Left hindlimb (tissue), 1 donor: ENCODE measurements at regions not wholly inside any gene's neighbourhood (a gene's known extent, or its start where the extent isn't known, plus 50 kb on each side); places are given as distances from the start of the nearest gene placed in this dataset.
"Not testable (repeated sequence)": the region's sequence is repeated elsewhere in the genome, so short reads cannot be mapped to it uniquely, and the experiment has no call there.

Experiments used
- DNase-seq: peaks from one replicate; pipeline ENCODE4 v3.0.0-alpha.2; 2018

DNA sequence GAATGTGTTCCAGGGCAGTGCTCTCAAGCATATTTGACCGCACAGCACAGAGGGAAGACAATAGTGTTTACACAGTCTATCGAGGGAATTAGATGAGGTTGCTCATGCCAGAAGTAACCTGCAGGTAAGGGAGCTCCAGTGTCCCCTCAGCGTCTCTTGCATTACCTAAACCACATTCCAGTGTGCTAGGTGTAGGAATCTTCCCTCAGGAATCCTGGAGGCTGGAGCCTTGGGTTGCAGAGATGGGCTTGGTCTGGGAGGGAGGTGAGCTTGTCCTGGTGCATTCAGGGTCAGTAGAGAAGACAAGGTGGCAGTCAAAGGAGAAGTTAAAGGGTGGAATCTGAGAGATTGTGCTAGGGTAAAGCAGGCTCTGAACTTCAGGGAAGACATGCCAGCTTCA is 56.3 kb downstream of the SOX14 start:
- DNase-seq: no peak

DNA sequence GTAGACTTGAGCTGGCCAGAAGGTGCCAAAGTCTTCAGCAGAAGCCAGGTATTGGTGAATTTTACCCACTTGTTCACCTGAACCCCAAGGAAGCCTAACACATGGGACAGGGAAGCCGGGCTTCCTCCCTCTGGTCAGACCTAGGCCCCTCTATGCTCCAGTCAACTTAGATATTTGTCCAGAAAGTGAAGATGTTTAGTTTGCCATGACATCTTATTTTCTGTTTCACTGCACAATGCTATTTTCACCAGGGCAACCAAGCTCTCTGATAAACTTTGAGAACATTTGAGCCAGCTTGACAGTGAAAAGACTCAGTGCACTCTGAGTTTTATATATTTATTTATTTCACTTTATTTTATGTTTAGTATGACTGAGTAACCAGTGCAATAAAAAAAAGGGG is 71.0 kb downstream of the SOX14 start:
- no peak for DNase-seq

DNA sequence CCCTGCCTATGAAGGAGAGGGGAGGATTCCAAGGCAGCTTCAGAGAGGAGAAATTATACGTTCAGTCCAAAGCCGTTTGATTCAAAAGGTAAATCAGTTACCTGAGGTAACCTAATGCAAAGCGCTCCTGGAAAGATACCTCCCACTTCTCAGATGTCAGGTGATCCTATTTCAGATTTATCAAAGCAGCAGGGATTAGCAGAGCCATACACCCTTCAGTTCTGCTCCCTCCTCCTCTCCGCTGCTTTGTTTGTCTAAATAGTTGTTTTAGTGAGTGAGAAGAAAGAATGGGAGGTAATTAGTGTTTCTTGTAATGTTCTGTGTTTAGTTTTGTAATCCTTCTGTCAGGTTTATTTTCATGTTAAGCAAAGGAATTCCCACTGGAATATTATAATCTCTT is 81.1 kb downstream of the SOX14 start:
- no peak for DNase-seq

DNA sequence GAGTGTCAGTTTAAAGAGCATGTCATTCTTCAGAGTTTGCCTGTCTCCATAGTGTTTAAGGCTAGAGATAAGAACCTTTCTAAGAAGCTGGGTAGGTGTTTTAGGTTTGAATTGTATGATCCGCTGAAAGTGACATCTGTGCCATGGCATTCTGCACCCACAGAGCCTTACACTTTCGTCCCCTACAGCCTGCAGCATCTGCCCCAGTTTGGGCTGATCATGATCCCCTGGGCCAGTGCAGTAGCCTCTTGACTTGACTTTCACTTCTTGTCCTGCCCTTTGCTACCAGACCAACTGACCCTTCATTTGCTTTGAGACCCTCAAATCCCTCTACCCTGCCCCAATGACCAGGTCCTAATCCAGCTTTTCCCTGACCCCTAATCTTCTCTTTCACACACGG is 81.6 kb downstream of the SOX14 start:
- no peak for DNase-seq

DNA sequence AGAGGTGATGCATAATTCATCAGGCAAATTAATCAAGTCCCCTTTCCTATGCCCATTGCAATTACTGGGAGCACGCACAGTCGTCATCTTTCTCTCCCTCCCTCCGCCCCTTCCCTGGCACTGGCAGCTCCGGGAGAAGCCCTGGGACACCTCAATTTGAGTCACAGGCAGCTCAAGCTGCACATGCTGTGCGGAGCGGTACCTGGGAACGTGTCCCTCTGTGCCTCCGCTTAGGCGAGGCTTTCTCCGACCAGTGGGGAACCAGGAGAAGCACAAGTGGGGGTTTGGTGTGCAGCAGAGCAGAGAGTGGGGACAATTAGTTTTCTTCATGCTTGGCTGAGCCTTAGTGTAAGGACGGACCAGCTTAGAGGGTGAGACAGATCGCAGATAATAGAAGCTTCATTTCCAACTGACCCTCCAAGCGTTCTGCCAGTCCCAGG is 88.3 kb downstream of the SOX14 start:
- no peak for DNase-seq

DNA sequence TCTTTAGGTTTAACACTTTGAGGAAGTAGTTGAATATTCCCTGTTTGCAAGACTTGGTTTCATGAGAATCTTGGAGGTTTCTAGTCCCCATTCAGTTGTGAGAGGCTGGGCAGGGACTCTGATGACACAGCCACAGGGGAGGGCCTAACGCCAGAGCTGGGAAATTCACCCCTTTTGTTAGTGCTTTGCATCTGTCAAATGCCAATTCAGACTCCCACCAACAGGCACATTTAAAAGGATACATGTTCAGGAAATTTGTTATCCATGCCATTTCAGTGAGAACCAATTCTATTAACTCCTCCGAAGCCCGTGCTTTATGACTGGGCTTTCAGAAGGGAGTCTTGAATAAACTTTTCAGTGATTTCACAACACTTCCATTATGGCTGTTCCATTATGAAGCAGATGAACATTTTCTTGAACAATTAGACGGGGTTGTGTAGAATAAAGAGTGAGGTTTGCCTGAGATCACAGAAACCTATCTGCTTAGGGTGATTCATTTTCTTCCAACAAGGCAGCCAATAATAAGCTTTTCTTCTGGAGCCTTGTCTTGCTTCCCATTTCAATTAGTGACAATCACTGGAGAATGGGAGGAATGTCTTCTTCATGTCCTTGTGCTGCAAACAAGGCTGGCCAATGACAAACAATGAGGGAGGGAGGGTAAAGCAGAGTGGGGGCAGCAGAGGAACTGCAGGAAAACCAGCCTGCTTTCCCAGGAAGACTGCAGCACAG is 90.6 kb downstream of the SOX14 start:
- no peak for DNase-seq

DNA sequence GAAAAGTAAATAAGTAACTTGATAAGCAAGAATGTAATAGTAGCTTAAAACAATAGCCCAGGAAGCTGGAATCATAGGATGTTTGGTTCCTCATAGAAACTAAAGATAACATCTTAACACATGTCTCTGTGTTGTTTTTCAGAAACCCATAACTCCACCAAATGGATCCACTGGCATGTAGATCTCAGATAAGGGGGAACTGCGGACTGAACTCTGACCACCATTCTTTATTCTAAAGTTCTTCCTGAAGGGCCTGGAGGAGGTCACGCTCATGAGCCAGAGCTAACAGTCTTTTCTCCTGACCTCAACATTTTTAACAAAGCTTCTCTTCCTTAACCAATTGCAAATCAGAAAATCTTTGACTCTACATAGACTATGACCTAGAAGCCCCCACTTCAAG is 101.9 kb downstream of the SOX14 start:
- no peak for DNase-seq

DNA sequence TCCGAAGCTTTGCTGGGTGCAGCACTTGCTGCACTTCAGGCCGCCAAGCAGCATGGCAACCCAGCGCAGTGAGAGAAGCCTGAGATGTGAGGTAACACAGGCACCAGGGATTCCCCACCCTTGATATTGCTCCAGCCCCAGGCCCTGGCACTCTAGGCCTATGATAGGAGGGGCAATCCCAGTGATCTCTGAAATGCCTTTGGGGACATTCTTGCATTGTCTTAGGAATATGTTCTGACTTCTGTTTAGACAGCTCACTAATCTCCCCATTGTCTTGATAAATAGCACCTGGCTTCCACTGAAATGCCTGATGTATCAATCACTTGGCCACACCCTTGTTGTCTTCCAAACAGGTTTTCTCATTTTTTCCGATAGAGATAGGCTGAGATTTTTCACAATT is 102.8 kb downstream of the SOX14 start:
- no peak for DNase-seq

DNA sequence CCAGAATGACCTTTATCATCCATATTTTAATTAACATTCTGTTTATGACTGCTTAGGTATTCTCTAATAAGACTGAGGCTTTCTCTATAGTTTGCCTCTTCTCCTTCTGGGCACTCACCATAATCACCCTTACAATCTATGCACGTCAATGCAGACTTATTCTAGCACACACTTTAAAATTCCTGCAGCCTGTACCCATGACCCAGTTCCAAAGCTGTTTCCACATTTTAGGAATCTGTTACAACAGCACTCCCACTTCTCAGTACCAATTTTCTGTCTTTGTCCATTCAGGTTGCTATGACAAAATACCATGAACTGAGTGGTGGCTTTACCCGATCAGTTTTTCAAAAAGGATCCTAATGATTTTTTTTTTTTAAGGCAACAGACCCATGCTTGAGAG is 103.5 kb downstream of the SOX14 start:
- no peak for DNase-seq

DNA sequence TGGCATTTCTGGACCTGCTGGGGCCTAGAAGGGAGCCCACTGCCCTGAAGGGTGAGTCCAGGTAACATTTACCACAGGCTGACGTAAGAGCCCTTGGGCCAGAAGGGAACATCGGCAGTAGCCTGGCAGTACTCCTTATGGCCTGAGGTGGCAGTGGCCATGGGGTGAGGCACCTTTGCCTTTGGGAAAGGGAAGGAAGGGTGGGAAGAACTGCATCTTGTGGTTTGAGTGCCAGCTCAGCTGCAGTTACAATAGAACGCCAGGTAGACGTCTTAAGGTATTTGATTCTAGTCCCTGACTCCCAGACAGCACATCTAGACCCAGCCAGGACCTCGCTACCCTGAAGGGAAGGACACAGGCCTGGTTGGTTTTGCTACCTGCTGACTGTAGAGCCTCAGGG is 104.9 kb downstream of the SOX14 start:
- DNase-seq: no peak

DNA sequence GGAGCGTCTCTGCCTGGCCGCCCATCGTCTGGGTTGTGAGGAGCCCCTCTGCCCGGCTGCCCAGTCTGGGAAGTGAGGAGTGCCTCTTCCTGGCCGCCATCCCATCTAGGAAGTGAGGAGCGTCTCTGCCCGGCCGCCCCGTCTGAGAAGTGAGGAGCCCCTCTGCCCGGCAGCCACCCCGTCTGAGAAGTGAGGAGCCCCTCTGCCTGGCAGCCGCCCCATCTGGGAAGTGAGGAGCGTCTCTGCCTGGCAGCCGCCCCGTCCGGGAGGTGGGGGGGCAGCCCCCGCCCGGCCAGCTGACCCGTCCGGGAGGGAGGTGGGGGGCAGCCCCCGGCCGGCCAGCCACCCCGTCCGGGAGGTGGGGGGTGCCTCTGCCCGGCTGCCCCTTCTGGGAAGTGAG is 108.5 kb downstream of the SOX14 start:
- DNase-seq: not testable (repeated sequence)

DNA sequence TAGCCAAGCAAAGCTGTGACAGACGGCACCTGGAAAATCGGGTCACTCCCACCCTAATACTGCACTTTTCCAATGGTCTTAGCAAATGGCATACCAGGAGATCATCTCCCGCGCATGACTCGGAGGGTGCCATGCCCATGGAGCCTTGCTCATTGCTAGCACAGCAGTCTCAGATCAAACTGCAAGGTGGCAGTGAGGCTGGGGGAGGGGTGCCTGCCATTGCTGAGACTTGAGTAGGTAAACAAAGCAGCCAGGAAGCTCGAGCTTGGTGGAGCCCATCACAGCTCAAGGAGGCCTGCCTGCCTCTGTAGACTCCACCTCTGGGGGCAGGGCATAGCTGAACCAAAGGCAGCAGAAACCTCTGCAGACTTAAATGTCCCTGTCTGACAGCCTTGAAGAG is 113.1 kb upstream of the CLDN18 start:
- DNase-seq: not testable (repeated sequence)

DNA sequence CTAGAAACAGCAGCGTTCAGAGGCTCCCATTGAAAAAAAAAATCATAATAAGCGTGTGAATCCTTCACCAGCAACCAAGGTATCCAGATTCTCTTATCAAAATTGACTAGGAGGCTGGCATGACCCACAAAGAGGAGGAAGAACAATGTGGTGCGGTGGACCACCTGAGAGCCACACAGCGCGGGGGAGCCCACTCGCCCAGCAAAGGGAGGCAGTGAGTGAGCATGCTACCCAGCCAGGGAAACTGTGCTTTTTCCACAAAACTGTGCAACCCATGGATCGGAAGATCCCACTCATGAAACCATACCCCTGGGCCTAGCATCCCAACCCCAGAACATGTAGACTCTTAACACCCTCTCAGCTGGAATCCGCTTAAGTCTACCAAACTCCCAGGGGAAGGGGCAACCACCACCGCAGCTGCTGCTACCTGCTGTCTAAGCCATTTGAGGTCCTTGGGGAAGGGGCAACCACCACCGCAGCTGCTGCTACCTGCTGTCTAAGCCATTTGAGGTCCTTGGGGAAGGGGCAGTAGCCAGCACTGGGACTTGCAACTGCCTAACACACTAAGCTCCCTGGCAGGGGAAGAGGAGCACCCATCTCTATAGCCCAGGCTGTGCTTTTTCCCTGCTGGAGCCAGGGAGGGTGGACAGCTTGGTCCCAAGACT is 102.8 kb upstream of the CLDN18 start:
- no peak for DNase-seq

DNA sequence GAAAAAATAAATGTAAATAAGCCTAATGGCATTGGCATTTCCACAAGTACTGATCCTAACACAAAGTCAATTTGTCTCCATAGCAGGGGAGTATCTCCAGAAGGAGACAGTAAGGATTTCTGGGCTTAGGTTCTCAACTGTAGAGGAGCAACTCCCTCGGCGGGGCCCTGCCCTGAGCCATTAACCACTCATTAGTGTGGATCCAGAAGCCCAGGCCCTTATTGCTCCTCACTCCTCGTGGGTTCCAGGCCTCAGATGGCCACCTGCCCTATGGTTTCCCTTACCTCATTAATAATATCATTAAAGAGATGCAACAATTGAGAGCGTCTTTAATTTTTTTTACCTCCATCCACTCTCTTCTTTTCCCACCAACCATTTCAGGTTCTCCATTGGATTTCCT is 85.3 kb upstream of the CLDN18 start:
- DNase-seq: no peak

DNA sequence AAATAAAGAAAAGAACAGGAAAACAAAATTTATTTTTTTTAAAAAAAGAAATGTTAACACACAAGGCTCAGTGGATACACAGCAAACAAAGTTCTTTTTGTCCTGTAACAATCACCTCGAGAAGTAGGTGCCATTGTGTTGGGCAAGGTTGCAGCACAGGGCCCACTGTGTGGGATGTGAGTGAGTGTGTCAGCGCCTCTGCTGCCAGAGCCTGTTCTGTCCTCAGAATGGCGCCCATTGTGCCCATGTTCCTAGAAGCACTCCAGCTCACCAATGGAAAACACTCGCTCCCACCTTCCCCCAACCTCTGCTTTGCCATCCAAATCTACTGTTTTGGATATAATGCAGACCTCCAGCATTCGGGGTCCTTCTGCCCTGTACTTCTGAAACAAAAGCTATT is 84.9 kb upstream of the CLDN18 start:
- DNase-seq: no peak

DNA sequence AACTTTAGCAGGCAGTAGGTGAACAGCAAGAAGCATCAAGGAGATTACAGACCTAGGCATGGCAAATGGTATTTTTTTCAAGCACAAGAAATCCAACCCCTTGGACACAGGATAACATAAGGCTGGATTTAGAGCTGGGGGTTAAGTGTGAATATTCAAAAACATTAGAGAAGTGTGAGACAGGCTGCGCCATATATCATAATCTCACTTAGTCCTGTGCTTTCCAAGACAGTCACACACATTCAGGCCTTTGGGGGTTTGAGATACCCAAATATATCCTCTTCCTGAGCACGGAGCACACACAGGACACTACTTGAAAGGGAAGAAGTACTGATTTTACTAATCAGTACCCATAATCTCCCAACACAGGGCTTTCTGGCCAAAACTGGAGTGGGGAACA is 83.0 kb upstream of the CLDN18 start:
- no peak for DNase-seq

DNA sequence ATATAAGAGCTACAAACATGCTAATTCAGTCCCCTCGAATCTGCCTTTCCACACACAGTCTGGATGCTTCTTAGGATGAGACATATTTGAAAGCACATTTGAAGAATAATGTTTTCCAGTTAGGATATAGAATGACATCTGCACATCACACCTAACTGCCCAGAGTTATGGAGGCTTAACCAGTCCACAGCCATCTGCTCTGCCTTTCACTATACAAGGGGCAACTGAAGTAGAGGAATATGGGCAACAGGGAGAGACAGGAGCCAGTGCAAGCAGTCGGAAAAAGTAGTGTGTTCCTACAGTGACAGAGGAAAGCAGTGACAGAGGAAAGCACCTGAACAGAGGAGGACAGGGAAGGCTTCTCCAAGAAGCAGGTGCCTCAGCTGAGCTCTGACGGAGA is 79.0 kb upstream of the CLDN18 start:
- DNase-seq: no peak

DNA sequence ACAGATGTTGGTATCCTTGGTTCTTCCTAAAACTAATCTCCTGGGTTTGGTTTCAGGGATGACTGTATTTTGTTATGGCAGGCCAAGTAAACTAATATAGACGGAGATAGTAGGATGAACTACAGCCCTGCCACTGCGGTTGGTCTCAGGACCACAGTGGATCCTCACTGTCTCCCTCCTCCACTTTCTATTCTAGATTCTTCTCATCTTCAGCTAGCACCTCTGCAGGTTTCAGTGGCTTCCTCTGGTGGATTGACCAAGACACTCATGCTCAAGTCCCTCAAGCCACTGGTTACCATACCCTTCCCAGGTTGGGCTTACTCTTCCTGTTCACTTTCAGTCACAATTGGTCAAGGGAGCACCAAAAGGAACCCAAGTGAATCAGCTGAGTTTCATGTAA is 71.1 kb upstream of the CLDN18 start:
- DNase-seq: no peak

DNA sequence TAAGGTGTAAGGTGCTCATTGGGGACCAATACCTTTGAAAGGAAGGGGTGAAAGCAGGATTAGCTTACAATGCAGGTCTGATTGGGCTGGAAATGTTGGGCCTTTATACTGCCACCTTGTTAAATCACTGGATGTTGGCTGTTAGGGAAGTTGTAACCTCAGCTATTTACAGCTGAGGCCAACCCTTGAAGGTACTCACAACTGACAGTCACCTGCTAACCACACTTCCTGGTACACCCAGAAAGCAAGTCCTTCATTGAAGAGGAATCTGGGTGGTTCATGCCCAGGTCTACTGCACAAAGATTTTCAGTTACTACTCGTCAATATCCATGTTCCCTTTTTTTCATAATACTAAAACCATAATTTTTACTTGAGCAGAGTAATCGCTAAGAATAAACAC is 65.4 kb upstream of the CLDN18 start:
- no peak for DNase-seq

DNA sequence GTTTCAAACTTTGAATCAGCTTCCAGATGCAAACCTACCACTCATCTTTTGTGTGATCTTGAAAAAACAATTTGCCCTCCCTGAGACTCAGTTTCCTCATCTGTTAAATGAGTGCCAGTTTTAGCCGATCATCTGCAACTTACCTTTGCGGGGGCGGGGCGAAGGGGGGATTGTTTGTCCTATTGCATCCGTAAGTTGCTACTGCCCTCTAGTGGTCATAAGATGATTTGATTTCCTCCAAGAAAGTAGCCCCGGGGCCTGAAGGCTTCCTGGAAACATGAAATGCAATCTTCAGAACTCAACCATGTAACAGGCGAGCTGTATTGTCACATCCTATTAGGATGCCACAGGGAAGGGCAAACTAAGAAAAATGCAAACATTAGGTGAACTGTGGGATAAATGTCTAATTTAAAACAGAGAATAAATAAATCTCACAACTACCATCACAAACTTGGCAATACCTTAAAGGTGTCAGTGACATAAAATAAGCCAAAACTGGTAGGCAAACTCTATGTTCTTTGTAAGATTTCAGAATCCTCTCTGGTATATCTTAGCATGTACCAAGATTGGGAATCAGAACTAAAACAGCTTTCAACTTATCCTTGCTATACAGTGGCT is 63.5 kb upstream of the CLDN18 start:
- DNase-seq: peak; percentile 33

DNA sequence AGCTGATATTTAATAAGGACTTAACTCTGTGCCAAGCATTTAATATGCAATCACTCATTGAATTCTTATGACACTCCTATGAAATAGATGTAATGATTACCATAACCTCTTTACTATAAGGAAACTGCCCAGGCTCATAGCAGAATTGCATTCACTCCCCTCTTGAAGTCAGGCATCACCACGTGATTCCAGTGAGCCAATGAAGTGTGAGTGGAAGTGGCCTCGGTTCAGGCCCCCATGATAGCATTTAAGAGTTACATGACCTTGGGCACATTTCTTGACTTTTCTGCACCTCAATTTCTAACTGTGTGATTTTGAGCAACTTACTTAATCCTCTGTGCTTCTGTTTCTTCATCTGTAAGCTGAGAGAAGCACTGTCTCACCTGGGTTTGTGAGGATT is 62.8 kb upstream of the CLDN18 start:
- DNase-seq: no peak

DNA sequence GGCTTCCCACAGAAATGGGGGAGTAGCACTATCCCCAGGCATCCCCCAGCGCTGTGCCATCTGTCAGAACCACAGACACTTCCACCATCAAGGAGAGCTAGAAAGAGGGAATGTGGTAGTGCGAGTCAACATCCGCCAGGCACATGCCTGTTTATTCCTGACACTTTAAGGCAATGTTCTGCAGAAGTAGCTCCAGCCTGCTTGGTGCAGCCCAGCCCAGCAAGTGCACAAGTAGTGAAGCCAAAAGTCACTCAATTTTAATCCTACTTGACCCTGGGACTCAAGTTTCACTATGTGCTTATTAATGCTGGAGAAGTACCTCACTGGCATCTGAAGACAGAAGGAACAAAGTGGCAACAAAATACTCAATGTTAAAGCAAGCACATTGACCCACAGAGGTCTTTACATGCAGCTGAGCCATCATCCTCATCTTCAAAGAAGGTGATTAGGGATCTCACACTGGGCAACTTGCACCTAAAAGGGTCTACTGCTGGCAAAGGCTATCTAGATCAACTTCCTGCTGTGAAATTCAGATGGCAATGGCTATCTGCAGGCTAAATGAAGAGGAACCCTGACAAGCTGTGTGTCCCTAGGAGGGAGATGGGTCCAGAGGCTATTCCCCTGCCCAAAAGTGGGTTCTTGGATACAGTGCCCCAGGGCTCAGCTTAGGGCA is 61.4 kb upstream of the CLDN18 start:
- no peak for DNase-seq

DNA sequence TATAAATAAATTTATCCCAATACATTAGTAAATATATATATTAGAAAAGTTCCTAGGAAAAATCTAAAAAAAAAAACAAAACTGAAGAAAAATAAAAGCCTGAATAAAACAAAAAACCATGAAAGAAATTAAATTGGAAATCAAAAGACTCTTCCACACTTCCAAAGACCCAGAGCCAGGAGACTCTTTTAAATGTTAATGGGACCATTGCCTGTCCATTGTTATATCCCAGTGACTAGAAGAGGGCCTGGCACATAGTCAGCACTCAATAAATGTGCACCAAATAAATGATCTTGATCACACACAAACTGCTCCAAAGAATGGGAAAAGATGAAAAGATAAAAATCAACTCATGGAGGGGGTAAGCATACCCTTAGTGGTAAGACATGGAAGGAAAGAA is 51.3 kb upstream of the CLDN18 start:
- no peak for DNase-seq
